NCI-H146 treated with DMSO at 0.1 percent for 48 hours (cell line): ENCODE measurements at regions not wholly inside any gene's neighbourhood (a gene's known extent, or its start where the extent isn't known, plus 50 kb on each side); places are given as distances from the start of the nearest gene placed in this dataset.

Experiments
- DNase-seq: peaks from one replicate; lab custom pipeline; 2025; ENCODE audit not compliant: unreplicated experiment; lab: John Stamatoyannopoulos, UW

GRCh38 chr4:176568238-176568637, 224.5 kb downstream of the VEGFC start:
- DNase-seq: no peak

- DNase-seq: no peak
These were observed 223.4 kb downstream of the VEGFC start for GRCh38 chr4:176569301-176569700.

- no peak for DNase-seq
These were observed 221.5 kb downstream of the VEGFC start for GRCh38 chr4:176571206-176571605.

- DNase-seq: no peak
These were observed 217.5 kb downstream of the VEGFC start for GRCh38 chr4:176575141-176575730.

- no peak for DNase-seq
These were observed 213.5 kb downstream of the VEGFC start for GRCh38 chr4:176579226-176579625.

GRCh38 chr4:176583278-176583677, 209.4 kb downstream of the VEGFC start:
- no peak for DNase-seq

GRCh38 chr4:176584031-176584606, 208.6 kb downstream of the VEGFC start:
- no peak for DNase-seq

GRCh38 chr4:176587920-176588319, 204.8 kb downstream of the VEGFC start:
- no peak for DNase-seq

- no peak for DNase-seq
These were observed 204.3 kb downstream of the VEGFC start for GRCh38 chr4:176588436-176588835.

- DNase-seq: no peak
These were observed 199.6 kb downstream of the VEGFC start for GRCh38 chr4:176592976-176593670.

GRCh38 chr4:176593943-176594342, 198.8 kb downstream of the VEGFC start:
- no peak for DNase-seq

- DNase-seq: no peak
These were observed 197.5 kb downstream of the VEGFC start for GRCh38 chr4:176595257-176595656.

GRCh38 chr4:176601124-176601523, 191.6 kb downstream of the VEGFC start:
- DNase-seq: no peak

- no peak for DNase-seq
These were observed 184.9 kb downstream of the VEGFC start for GRCh38 chr4:176607807-176608206.

- DNase-seq: no peak
These were observed 184.4 kb downstream of the VEGFC start for GRCh38 chr4:176608346-176608745.

- no peak for DNase-seq
These were observed 182.1 kb downstream of the VEGFC start for GRCh38 chr4:176610594-176610993.

- DNase-seq: no peak
These were observed 181.3 kb downstream of the VEGFC start for GRCh38 chr4:176611381-176611780.

GRCh38 chr4:176611951-176612350, 180.8 kb downstream of the VEGFC start:
- DNase-seq: no peak

GRCh38 chr4:176614793-176615192, 177.9 kb downstream of the VEGFC start:
- DNase-seq: no peak

GRCh38 chr4:176616151-176616550, 176.6 kb downstream of the VEGFC start:
- no peak for DNase-seq

GRCh38 chr4:176618138-176618537, 174.6 kb downstream of the VEGFC start:
- DNase-seq: no peak

GRCh38 chr4:176619430-176619829, 173.3 kb downstream of the VEGFC start:
- DNase-seq: no peak
